Prostate gland (tissue), 2 donors: ENCODE measurements at regions not wholly inside any gene's neighbourhood (a gene's known extent, or its start where the extent isn't known, plus 50 kb on each side); places are given as distances from the start of the nearest gene placed in this dataset.

Experiments used
- DNase-seq: peaks from one replicate; pipeline ENCODE4 v3.0.0-alpha.2; 2019; ENCODE audit warnings: low spot score
- H3K27ac ChIP-seq, 2 donors: fragments of 200-600 bp; sonication (generic); 2 replicates each; pipeline ENCODE4 v1.5.1; 2017 to 2019
- H3K27me3 ChIP-seq: fragments of 200-600 bp; sonication (generic); replicated peaks from 2 replicates; pipeline ENCODE4 v1.5.1; 2019; ENCODE audit not compliant: insufficient read depth
- H3K36me3 ChIP-seq, 2 donors: fragments of 200-600 bp; sonication (generic); 1 replicate in 1 of 2; 2 replicates in 1 of 2; pipeline versions ENCODE4 v1.5.1 to v1.8.1; 2017 to 2019
- H3K4me1 ChIP-seq: fragments of 200-600 bp; sonication (generic); replicated peaks from 2 replicates; pipeline ENCODE4 v1.5.1; 2019
- H3K4me3 ChIP-seq, 2 donors: fragments of 200-600 bp; sonication (generic); 2 replicates each; pipeline ENCODE4 v1.5.1; 2017 to 2019
- H3K9me3 ChIP-seq: fragments of 200-600 bp; sonication (generic); 2 replicates; pipeline ENCODE4 v1.5.1; 2017
- POLR2A ChIP-seq: fragments of 450-650 bp; IDR thresholded peaks from one replicate; pipeline ENCODE4 v1.6.1; 2016; ENCODE audit warnings: antibody characterized with exemption, mild to moderate bottlenecking
- POLR2AphosphoS5 ChIP-seq: sonication (generic); formaldehyde crosslinking; IDR thresholded peaks from one replicate; pipeline ENCODE4 v1.6.1; 2017; ENCODE audit warnings: antibody characterized with exemption
- WGBS: methylation state at CpG from one replicate; pipeline ENCODE4 v1.1.5; 2018; 5-methylcytosine and 5-hydroxymethylcytosine counted together
- intact Hi-C: fragments of 100-400 bp; cut with DNase I; formaldehyde crosslinking; loops from one replicate; pipeline ENCODE4 v1.14.2; 2022
- TF ChIP-seq, protein P1 (sequence below), 4 experiments: fragments of 200-600 bp in 2 of 4; fragments of 450-650 bp in 2 of 4; sonication (generic) in 2 of 4; IDR thresholded peaks; 1 replicate in 3 of 4; 2 replicates in 1 of 4; pipeline ENCODE4 v1.5.1; 2016 to 2019; ENCODE audit warnings: antibody characterized with exemption in 4 of 4, mild to moderate bottlenecking in 2 of 4, moderate library complexity in 2 of 4

DNA sequence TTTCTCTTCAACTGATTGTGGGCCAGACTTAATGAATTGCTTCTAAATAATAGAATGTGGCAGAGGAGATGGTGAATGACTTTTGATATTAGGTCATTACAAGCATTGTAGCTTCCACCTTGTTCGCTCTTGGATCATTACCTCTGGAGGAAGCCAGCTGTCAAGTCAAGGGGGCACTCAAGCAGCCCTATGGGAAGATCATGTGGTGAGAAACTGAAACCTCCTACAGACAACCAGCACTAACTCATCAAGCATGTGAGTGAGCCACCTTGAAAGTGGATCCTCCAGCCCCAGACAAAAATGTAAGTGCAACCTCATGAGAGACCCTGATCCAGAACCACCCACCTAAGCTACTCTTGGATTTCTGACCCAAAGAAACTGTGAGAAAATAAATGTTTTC is 109.8 kb upstream of the TBC1D5 start:
- no peaks in the 10 kb centered on the region for H3K9me3 ChIP-seq
- H3K36me3 ChIP-seq = no peaks in the 10 kb centered on the region
- 83% methylated on average over 1 of the region's 1 CpG for WGBS
- H3K27me3 ChIP-seq = no peaks in the 10 kb centered on the region
- TF ChIP-seq, protein P1, sequence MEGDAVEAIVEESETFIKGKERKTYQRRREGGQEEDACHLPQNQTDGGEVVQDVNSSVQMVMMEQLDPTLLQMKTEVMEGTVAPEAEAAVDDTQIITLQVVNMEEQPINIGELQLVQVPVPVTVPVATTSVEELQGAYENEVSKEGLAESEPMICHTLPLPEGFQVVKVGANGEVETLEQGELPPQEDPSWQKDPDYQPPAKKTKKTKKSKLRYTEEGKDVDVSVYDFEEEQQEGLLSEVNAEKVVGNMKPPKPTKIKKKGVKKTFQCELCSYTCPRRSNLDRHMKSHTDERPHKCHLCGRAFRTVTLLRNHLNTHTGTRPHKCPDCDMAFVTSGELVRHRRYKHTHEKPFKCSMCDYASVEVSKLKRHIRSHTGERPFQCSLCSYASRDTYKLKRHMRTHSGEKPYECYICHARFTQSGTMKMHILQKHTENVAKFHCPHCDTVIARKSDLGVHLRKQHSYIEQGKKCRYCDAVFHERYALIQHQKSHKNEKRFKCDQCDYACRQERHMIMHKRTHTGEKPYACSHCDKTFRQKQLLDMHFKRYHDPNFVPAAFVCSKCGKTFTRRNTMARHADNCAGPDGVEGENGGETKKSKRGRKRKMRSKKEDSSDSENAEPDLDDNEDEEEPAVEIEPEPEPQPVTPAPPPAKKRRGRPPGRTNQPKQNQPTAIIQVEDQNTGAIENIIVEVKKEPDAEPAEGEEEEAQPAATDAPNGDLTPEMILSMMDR (IDR thresholded peaks at IDR 0.05) = no peak
- H3K4me1 ChIP-seq = no peaks in the 10 kb centered on the region
- intact Hi-C loops = no loop called here
- H3K27ac ChIP-seq = no peak overlapping the region
- H3K4me3 ChIP-seq = no peak overlapping the region
- no peak for DNase-seq

DNA sequence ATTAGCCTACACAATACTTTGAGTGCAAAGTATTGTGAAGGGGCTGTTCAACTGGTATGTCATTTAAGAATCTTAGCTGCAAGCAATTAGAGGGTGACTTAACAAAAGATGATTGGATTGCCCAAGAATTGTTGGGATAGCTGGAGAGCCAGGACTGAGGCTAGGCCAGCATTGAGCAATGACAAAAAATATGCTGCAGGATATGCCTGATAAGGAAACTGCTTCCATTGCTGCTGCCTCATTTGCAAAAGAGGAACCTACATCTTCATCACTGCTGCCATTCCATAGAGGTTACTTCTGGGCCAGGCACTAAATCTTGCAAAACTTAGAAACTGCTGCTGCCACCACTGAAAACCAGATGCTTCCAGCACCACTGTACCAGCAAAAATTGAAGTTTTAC is 108.0 kb upstream of the TBC1D5 start:
- DNase-seq = no peak
- no peak overlapping the region for H3K4me3 ChIP-seq
- H3K4me1 ChIP-seq = no peaks in the 10 kb centered on the region
- H3K36me3 ChIP-seq = no peaks in the 10 kb centered on the region
- H3K9me3 ChIP-seq = no peaks in the 10 kb centered on the region
- no peak overlapping the region for H3K27ac ChIP-seq
- H3K27me3 ChIP-seq = no peaks in the 10 kb centered on the region
- TF ChIP-seq POLR2A (no peak), POLR2AphosphoS5 (no peak)
- TF ChIP-seq, protein P1 (IDR thresholded peaks at IDR 0.05) = no peak
- intact Hi-C loops = no loop called here

DNA sequence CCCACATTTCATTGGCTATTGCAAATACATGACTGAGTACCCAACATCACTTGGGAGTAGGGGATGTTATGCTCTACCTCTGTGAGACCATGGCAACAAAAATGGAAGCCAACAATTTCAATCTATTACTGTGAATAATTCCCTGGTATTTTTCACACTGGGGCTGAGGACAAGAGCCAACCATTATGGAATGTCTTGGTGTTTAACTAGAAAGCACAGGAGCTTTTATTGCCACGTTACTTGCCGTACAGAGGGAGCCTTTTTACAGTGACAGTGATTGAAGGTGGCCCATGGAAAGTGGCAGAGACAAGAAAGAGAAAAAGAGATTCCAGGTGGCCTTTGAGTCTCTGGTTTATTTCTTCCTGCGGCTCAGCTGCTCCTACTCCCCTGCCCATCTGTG is 105.7 kb upstream of the TBC1D5 start:
- intact Hi-C loops = loop anchor here (10.0 kb wide), 2 partner anchors 203 to 593 kb away; no protein-coding TSS in a partner anchor
- TF ChIP-seq, protein P1 (IDR thresholded peaks at IDR 0.05) = no peak
- no peak for TF ChIP-seq POLR2A
- no peak for TF ChIP-seq POLR2AphosphoS5
- Histone ChIP-seq H3K4me1 (no peaks in the 10 kb centered on the region), H3K9me3 (no peaks in the 10 kb centered on the region), H3K4me3 (no peak overlapping the region), H3K27ac (no peak overlapping the region), H3K27me3 (no peaks in the 10 kb centered on the region), H3K36me3 (no peaks in the 10 kb centered on the region)
- DNase-seq = no peak
- WGBS = 50% methylated on average over 3 of the region's 3 CpGs

DNA sequence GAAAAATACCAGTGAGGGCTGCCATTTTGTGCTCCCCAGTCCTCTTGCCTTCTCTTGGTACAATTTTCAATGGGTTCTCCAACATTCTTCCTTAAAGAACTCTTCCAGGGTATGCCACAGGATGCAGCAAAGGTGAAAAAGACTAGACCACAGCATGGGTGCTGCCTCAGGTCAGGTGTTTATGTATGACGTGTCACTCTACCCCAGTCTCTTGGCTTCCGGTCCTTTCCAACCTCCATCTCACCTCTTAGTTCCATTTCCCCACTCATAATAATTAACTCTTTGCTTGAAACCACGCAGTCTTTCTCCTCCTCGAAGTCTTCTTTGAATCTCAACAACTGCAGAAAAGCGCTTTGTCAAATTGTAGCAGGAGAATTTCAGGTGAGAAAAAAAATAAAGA is 104.7 kb upstream of the TBC1D5 start:
- Histone ChIP-seq H3K4me1 (no peaks in the 10 kb centered on the region), H3K9me3 (no peaks in the 10 kb centered on the region), H3K36me3 (no peaks in the 10 kb centered on the region), H3K4me3 (no peak overlapping the region), H3K27me3 (no peaks in the 10 kb centered on the region), H3K27ac (no peak overlapping the region)
- 96% methylated on average over 5 of the region's 5 CpGs for WGBS
- no peak for DNase-seq
- TF ChIP-seq POLR2A (no peak), POLR2AphosphoS5 (no peak)
- TF ChIP-seq, protein P1 (IDR thresholded peaks at IDR 0.05) = no peak
- intact Hi-C loops = loop anchor here (10.0 kb wide), 2 partner anchors 202 to 592 kb away; no protein-coding TSS in a partner anchor

DNA sequence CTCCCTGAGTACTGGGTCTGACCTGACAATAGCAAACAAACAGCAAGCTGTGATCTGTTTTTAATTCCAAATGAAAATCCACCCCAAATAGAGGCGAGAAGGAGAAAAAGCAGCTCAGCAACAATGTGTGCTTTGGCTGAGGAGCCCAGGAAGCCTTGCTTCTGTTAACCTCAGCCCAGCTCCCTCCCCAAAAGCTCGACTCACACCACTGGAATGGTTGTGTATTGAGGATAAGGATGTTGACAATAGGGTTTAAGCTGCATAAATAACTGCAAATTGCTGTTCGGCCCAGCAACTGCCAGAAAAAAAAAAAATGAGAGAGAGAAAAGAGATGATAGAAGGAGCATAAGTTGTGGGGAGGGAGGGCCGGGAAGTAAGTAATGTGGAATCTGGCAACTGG is 104.0 kb upstream of the TBC1D5 start:
- H3K4me1 ChIP-seq = no peaks in the 10 kb centered on the region
- no peak overlapping the region for H3K27ac ChIP-seq
- no peaks in the 10 kb centered on the region for H3K36me3 ChIP-seq
- 36% methylated on average over 4 of the region's 4 CpGs for WGBS
- no peak for DNase-seq
- H3K27me3 ChIP-seq = no peaks in the 10 kb centered on the region
- intact Hi-C loops = loop anchor here (10.0 kb wide), 2 partner anchors 202 to 592 kb away; no protein-coding TSS in a partner anchor
- no peaks in the 10 kb centered on the region for H3K9me3 ChIP-seq
- no peak overlapping the region for H3K4me3 ChIP-seq
- no peak for TF ChIP-seq POLR2A
- TF ChIP-seq, protein P1 (IDR thresholded peaks at IDR 0.05) = no peak
- TF ChIP-seq POLR2AphosphoS5 = no peak
